TTC549 (cell line): ENCODE measurements at regions not wholly inside any gene's neighbourhood (a gene's known extent, or its start where the extent isn't known, plus 50 kb on each side); places are given as distances from the start of the nearest gene placed in this dataset.

ENCODE experiments used
- FAIRE-seq: peaks from 2 replicates; lab custom pipeline; 2012; peaks lifted over from hg19 to GRCh38; lab: Jason Lieb, UNC

GRCh38 chr13:107912745-107913144 is 302.6 kb downstream of the LIG4 start:
- FAIRE-seq: no peak

GRCh38 chr13:107907065-107907805 is 308.1 kb downstream of the LIG4 start:
- FAIRE-seq: no peak

GRCh38 chr13:107906131-107906530 is 309.2 kb downstream of the LIG4 start:
- FAIRE-seq: no peak

GRCh38 chr13:107901996-107902562 is 313.3 kb downstream of the LIG4 start:
- no peak for FAIRE-seq

- FAIRE-seq: no peak
These were observed 314.1 kb downstream of the LIG4 start for GRCh38 chr13:107901230-107901629.

- FAIRE-seq: no peak
These were observed 314.6 kb downstream of the LIG4 start for GRCh38 chr13:107900775-107901174.

- no peak for FAIRE-seq
These were observed 329.2 kb downstream of the LIG4 start for GRCh38 chr13:107886118-107886517.

GRCh38 chr13:107884564-107884963 is 330.8 kb downstream of the LIG4 start:
- FAIRE-seq: no peak

GRCh38 chr13:107883561-107884175 is 331.7 kb downstream of the LIG4 start:
- no peak for FAIRE-seq

- no peak for FAIRE-seq
These were observed 332.4 kb downstream of the LIG4 start for GRCh38 chr13:107882708-107883560.

- FAIRE-seq: no peak
These were observed 334.0 kb downstream of the LIG4 start for GRCh38 chr13:107881362-107881761.

- no peak for FAIRE-seq
These were observed 340.9 kb downstream of the LIG4 start for GRCh38 chr13:107874456-107874855.

- no peak for FAIRE-seq
These were observed 341.4 kb downstream of the LIG4 start for GRCh38 chr13:107873926-107874325.

GRCh38 chr13:107870400-107870799 is 344.9 kb downstream of the LIG4 start:
- FAIRE-seq: no peak

- FAIRE-seq: no peak
These were observed 347.4 kb downstream of the LIG4 start for GRCh38 chr13:107867701-107868661.

- no peak for FAIRE-seq
These were observed 348.3 kb downstream of the LIG4 start for GRCh38 chr13:107866941-107867623.

GRCh38 chr13:107866032-107866940 is 349.1 kb downstream of the LIG4 start:
- no peak for FAIRE-seq

- FAIRE-seq: no peak
These were observed 349.7 kb downstream of the LIG4 start for GRCh38 chr13:107865643-107866031.

GRCh38 chr13:107865318-107865575 is 350.1 kb downstream of the LIG4 start:
- no peak for FAIRE-seq
